ENCODE measurements at regions not wholly inside any gene's neighbourhood (a gene's known extent, or its start where the extent isn't known, plus 50 kb on each side); places are given as distances from the start of the nearest gene placed in this dataset.

- Mint-ChIP-seq H3K4me3 (no peak overlapping the region), H3K27ac (peak overlapping the region; percentile 78), H3K27me3 (ENCODE audit: insufficient read depth) (no peaks in the 10 kb centered on the region), H3K36me3 (ENCODE audit: low read depth) (no peaks in the 10 kb centered on the region), H3K4me1 (ENCODE audit: low read depth) (peaks cover 24% of the 10 kb centered on the region), H3K9me3 (no peaks in the 10 kb centered on the region)
- DNase-seq (ENCODE audit: low spot score), result no peak
- intact Hi-C loops (cut with micrococcal nuclease), result loop anchor here (1.0 kb wide), 2 partner anchors 13 to 27 kb away; no protein-coding TSS in a partner anchor
These were observed 78.0 kb upstream of the CCDC160 start for GRCh38 chrX:134158821-134159512.

DNA sequence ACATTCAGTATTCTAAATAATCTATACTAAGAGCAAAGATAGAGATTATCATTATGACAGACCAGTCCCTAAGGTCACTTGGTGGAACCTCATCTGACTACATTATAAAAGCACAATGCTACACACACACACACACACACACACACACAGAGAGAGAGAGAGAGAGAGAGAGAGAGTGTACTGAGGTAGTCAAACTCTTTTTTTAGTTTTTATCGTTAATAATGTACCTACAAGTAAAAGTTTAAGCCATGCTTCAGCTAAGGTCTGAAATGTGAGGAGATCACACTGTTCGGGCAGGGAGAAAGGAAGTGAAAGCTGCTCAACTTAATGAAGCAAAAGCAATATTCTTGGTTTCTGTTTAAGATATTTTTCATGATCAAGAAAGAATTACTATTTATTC lies 75.8 kb upstream of the CCDC160 start:
- intact Hi-C loops (cut with micrococcal nuclease), result no loop called here
- H3K27me3 Mint-ChIP-seq (ENCODE audit: insufficient read depth), result no peaks in the 10 kb centered on the region
- no peaks in the 10 kb centered on the region for H3K9me3 Mint-ChIP-seq
- peaks cover 29% of the 10 kb centered on the region for H3K4me1 Mint-ChIP-seq (ENCODE audit: low read depth)
- peaks cover 5% of the 10 kb centered on the region for H3K36me3 Mint-ChIP-seq (ENCODE audit: low read depth)
- peak overlapping the region; percentile 2 for H3K27ac Mint-ChIP-seq
- DNase-seq (ENCODE audit: low spot score), result no peak
- no peak overlapping the region for H3K4me3 Mint-ChIP-seq

DNA sequence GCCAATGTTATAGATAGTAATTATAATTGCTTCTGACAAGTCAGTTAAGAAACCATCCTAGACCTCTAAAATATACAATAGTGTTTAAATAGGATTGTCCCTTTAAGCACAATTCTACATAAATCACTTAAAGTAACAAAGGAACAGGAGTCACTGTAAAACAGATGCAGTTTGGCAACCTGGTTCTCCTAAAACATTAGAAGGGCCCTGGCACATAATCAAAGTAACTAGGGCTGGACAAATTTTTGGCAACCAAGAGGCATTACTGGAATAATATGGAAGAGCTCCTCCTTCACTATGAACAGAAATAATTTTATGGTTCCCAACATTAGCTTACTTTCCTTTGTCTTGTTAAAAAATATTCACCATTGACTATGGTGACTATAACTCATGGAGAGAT lies 75.0 kb upstream of the CCDC160 start:
- Mint-ChIP-seq H3K27me3 (ENCODE audit: insufficient read depth) (no peaks in the 10 kb centered on the region), H3K27ac (no peak overlapping the region), H3K4me3 (no peak overlapping the region), H3K9me3 (no peaks in the 10 kb centered on the region), H3K4me1 (ENCODE audit: low read depth) (peaks cover 29% of the 10 kb centered on the region), H3K36me3 (ENCODE audit: low read depth) (peaks cover 7% of the 10 kb centered on the region)
- no peak for DNase-seq (ENCODE audit: low spot score)
- intact Hi-C loops (cut with micrococcal nuclease), result no loop called here

- H3K27ac Mint-ChIP-seq, result no peak overlapping the region
- no peaks in the 10 kb centered on the region for H3K27me3 Mint-ChIP-seq (ENCODE audit: insufficient read depth)
- H3K36me3 Mint-ChIP-seq (ENCODE audit: low read depth), result peaks cover 11% of the 10 kb centered on the region
- no peak for DNase-seq (ENCODE audit: low spot score)
- no peaks in the 10 kb centered on the region for H3K9me3 Mint-ChIP-seq
- no peak overlapping the region for H3K4me3 Mint-ChIP-seq
- intact Hi-C loops (cut with micrococcal nuclease), result no loop called here
- H3K4me1 Mint-ChIP-seq (ENCODE audit: low read depth), result peaks cover 29% of the 10 kb centered on the region
These were observed 73.1 kb upstream of the CCDC160 start for GRCh38 chrX:134163836-134164235.

DNA sequence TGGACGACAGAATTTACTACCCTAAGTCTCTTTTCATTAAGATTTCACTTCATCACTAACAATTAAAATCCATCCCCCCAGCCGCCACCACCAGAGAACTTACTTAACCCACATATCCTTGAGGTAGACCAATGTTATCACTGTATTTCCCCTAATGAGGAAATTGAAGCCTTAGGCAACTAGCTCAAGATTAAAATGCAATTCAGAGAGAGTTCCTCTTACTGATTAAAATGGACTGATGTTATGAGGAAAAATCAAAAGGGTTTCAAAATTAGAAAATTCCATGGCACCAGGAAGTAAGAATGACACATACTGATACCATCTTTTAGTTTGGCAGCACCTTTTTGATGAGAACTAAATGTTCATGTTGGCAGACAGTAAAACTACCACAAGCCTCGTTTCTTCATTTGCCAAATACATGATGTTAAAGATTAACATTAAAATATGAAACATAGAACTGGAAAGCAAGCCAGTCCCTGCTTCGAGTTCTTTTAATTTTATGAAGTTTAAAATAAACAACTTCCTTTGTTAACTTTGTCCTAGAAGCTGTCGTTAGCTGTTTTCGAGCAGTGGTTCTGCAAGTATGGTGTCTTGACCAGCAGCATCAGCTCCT lies 69.3 kb upstream of the CCDC160 start:
- Mint-ChIP-seq H3K4me1 (ENCODE audit: low read depth) (peaks cover 24% of the 10 kb centered on the region), H3K4me3 (peak overlapping the region; percentile 46), H3K36me3 (ENCODE audit: low read depth) (peaks cover 31% of the 10 kb centered on the region), H3K27me3 (ENCODE audit: insufficient read depth) (no peaks in the 10 kb centered on the region), H3K9me3 (no peaks in the 10 kb centered on the region), H3K27ac (peak overlapping the region; percentile 10)
- no peak for DNase-seq (ENCODE audit: low spot score)
- intact Hi-C loops (cut with micrococcal nuclease), result no loop called here

DNA sequence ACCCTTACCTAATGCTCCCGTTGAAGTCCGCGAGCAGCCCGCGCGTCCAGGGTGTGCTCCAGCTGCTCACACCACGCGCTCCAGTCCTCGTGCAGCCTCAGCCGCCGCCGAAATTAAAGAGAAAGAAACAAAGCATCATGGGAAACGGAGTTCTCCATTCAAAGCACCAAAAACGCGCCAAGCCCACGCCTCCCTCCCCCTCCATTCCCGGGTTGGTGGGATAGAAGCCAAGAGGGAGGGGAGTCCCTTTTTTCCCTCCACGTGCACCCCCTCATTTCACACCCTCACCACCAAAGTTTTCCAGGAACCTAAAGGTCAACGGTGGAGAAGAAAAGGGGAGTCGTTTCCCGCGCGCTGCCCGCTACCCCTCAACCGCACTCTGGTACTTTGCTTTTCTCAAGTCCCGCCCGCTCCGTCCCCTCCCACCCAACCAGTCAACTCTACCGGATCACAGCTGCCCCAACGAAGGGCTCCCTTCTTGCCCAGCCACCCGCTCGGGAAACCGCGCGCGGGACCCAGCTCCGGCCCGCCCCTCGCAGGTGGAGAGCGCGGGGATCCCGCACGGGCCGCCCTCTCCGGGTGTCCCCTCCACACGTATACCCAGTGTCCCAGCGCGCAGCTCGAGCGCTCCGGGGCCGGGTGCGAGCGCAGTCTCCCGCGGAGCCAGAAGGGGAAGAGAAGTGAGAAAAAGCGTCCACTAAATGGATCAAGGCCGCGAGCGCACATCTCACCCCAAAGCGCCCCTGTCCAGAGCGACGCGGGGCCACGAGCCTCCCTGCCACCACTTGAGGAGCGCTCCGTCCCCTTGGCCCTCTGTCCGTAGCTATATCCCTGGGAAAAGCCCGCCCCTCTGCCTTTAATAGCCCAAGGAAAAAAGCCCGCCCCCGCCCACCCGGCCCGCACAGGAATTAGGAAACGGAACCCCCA lies 65.1 kb upstream of the CCDC160 start:
- H3K4me3 Mint-ChIP-seq, result peak overlapping the region; percentile 96
- intact Hi-C loops (cut with micrococcal nuclease), result loop anchor here (1.0 to 10.0 kb wide), 7 partner anchors 13 to 1800 kb away; partner anchors contain the start of genes GPC3 and MMGT1
- peak overlapping the region; percentile 97 for H3K27ac Mint-ChIP-seq
- peaks cover 24% of the 10 kb centered on the region for H3K4me1 Mint-ChIP-seq (ENCODE audit: low read depth)
- H3K9me3 Mint-ChIP-seq, result no peaks in the 10 kb centered on the region
- no peaks in the 10 kb centered on the region for H3K27me3 Mint-ChIP-seq (ENCODE audit: insufficient read depth)
- DNase-seq (ENCODE audit: low spot score), result peak; percentile 39
- H3K36me3 Mint-ChIP-seq (ENCODE audit: low read depth), result peaks cover 29% of the 10 kb centered on the region

DNA sequence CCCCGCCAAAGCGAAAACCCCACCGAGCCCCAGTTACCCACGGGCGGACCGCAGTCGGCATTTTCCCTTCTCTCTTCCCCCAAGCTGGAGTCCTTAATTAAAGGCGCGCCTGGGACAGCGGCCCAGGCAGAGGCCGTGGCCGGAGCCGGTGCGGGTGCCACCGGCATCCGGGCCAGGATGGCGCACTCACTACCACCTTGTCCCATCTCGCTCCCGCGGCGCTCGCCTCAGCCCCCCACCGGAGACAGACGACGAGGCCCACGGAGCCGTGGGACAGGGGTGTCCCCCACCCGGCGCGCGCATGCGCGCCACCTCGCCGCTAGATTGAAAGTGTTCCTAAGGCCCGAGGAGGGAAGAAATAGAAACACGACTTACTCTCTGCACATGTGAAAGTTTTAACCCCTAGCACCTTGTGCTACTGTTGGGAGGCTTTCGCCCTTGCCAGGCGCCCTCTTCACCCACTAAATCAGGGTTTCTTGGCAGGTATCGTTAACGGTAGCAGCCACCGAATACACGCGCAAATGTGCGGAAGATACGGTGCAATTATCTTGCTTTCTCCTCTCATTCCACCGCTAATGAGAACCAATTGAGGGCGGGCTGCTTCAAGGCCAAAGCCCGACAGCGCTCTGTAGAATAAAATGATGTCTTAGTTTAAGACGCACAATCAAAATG lies 64.3 kb upstream of the CCDC160 start:
- Mint-ChIP-seq H3K36me3 (ENCODE audit: low read depth) (peaks cover 25% of the 10 kb centered on the region), H3K27me3 (ENCODE audit: insufficient read depth) (peaks cover 3% of the 10 kb centered on the region), H3K4me3 (peak overlapping the region; percentile 96), H3K27ac (peak overlapping the region; percentile 91), H3K4me1 (ENCODE audit: low read depth) (peaks cover 23% of the 10 kb centered on the region), H3K9me3 (no peaks in the 10 kb centered on the region)
- DNase-seq (ENCODE audit: low spot score), result peak; percentile 14
- intact Hi-C loops (cut with micrococcal nuclease), result loop anchor here (1.0 to 10.0 kb wide), 7 partner anchors 13 to 1800 kb away; partner anchors contain the start of genes GPC3 and MMGT1

DNA sequence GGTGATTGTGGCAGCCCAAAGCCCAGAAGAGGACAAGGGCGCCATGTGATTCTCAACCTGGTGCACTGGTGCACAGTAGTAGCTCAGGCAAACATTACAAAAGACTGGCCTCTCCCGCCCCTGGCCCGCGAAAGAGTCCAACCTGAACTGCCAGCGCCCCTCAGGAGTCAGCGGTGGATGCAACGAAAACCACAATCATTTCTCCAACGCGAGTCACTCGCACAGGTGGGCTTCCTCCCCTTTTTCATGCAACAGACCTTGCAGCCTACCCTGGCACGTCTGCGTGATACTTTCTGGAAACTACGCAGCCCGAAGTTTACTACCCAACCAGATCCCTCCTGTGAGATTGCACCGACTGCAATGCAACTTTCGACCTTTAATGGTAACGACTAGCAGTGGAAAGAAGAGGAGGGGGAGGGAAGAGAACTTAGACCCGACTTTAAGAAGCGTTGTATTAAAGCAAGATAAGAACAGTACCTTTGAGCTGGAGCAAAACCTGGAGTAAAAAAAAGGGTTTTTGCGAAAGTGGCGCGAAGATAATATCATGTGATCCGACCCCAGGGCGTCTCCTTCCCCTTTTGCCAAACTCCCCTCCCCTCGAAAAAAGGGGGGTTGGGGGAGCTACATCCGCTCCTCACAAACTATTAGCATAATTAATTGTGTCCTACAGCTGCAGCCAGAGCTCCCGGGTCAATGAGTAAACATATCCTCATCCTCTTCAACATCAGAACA lies 63.3 kb upstream of the CCDC160 start:
- peak overlapping the region; percentile 91 for H3K27ac Mint-ChIP-seq

DNA sequence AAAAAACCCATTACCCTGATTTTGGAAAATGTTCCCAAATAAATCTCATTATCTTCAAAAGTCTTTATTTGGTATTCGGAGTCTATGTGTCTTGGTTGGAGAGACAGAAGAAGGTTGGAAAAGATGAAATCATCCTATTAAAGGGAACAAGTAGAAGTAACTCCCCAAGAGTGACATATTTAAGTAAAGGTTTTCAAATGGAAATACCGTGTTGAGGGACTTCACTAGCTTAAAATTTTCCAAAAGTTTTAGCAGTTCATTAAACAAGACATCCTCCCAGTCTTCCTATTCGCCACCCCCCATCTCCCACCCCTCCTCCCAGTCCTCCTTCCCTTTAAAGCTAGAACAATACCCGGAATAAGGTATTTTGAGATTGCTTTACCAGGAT lies 62.7 kb upstream of the CCDC160 start:
- Mint-ChIP-seq H3K4me3 (peak overlapping the region; percentile 96), H3K9me3 (no peaks in the 10 kb centered on the region), H3K27ac (peak overlapping the region; percentile 91), H3K27me3 (ENCODE audit: insufficient read depth) (peaks cover 4% of the 10 kb centered on the region), H3K36me3 (ENCODE audit: low read depth) (peaks cover 24% of the 10 kb centered on the region), H3K4me1 (ENCODE audit: low read depth) (peaks cover 23% of the 10 kb centered on the region)
- intact Hi-C loops (cut with micrococcal nuclease), result loop anchor here (5.0 to 10.0 kb wide), 4 partner anchors 78 to 1798 kb away; partner anchors contain the start of genes GPC3 and MMGT1
- DNase-seq (ENCODE audit: low spot score), result no peak

More for the DNA sequence above, 63.3 kb upstream of the CCDC160 start:
- Mint-ChIP-seq H3K4me3 (peak overlapping the region; percentile 96), H3K4me1 (ENCODE audit: low read depth) (peaks cover 23% of the 10 kb centered on the region), H3K9me3 (no peaks in the 10 kb centered on the region), H3K36me3 (ENCODE audit: low read depth) (peaks cover 25% of the 10 kb centered on the region), H3K27me3 (ENCODE audit: insufficient read depth) (peaks cover 4% of the 10 kb centered on the region)
- DNase-seq (ENCODE audit: low spot score), result peak; percentile 1
- intact Hi-C loops (cut with micrococcal nuclease), result loop anchor here (5.0 to 10.0 kb wide), 4 partner anchors 79 to 1799 kb away; partner anchors contain the start of genes GPC3 and MMGT1

DNA sequence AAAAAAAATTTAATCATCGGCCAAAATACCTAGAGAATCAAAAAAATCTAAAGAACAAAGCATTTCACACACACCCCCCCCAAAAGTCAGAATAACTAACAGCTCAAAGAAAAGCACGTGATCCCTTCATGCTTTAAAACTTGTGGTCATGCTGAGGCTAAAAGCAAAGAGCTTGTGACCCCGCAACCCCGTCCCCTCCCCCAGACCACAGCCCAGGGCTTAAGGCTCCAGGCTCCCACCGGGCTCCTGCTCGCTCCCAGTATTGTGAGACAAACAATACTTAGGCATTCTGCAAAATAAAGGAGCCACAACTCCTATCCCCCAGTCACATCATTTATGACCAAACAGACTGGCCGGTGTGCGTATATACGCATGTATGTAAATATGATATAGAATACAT lies 62.1 kb upstream of the CCDC160 start:
- Mint-ChIP-seq H3K4me1 (ENCODE audit: low read depth) (peaks cover 18% of the 10 kb centered on the region), H3K4me3 (no peak overlapping the region), H3K27me3 (ENCODE audit: insufficient read depth) (peaks cover 4% of the 10 kb centered on the region), H3K36me3 (ENCODE audit: low read depth) (peaks cover 18% of the 10 kb centered on the region), H3K9me3 (no peaks in the 10 kb centered on the region), H3K27ac (no peak overlapping the region)
- DNase-seq (ENCODE audit: low spot score), result no peak
- intact Hi-C loops (cut with micrococcal nuclease), result loop anchor here (5.0 to 10.0 kb wide), 4 partner anchors 77 to 1797 kb away; partner anchors contain the start of genes GPC3 and MMGT1

DNA sequence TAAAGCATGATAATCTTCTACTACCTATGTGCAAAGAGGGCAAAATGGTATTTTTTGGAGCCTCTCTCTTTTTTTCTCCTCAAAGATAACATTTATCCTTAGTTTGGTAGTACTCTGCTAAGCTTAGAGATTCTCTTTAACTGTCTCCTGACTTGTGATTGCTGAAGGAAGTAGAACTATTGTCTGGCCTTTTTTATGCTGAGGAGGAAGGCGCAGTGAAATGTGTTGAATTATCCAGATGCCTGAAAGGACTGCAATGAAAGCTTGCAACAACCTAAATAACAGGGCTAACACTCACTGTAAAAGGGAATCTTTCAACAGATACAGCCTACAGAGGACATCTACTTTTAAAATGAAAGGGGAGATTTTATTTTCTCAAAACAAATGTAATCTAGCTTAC lies 59.5 kb upstream of the CCDC160 start:
- Mint-ChIP-seq H3K4me3 (no peak overlapping the region), H3K4me1 (ENCODE audit: low read depth) (peaks cover 10% of the 10 kb centered on the region), H3K27me3 (ENCODE audit: insufficient read depth) (peaks cover 7% of the 10 kb centered on the region), H3K9me3 (no peaks in the 10 kb centered on the region), H3K27ac (no peak overlapping the region), H3K36me3 (ENCODE audit: low read depth) (peaks cover 7% of the 10 kb centered on the region)
- intact Hi-C loops (cut with micrococcal nuclease), result loop anchor here (10.0 kb wide), 2 partner anchors 193 to 1403 kb away; partner anchors contain the start of gene GPC3
- DNase-seq (ENCODE audit: low spot score), result no peak

Data from activated T-helper 1 cell treated with anti-CD3 and anti-CD28 coated beads, Interleukin-12 subunit alpha, Interleukin-12 subunit beta, Interleukin-2, Interleukin-4 antibody, amounts not matched to agents 30 ng/mL and 10 ng/mL and 1 ng/mL, durations not matched to agents 14 hours and 24 hours and 36 hours (primary cell).